CD14-positive monocyte (primary cell): ENCODE measurements at regions not wholly inside any gene's neighbourhood (a gene's known extent, or its start where the extent isn't known, plus 50 kb on each side); places are given as distances from the start of the nearest gene placed in this dataset.

Experiments
- DNase-seq, 3 donors: peaks; one replicate each; pipeline ENCODE4 v3.0.0-alpha.2; 2011 to 2022
- H2AFZ ChIP-seq: 2 replicates; pipeline ENCODE4 v1.6.0; 2012; ENCODE audit warnings: mild to moderate bottlenecking, low read depth, low read length, inconsistent platforms; ENCODE audit not compliant: insufficient read depth, poor library complexity, severe bottlenecking
- H3K27ac ChIP-seq, 2 donors: 1 replicate in 1 of 2; 2 replicates in 1 of 2; pipeline ENCODE4 v1.5.1; 2012 to 2013; ENCODE audit warnings: low read length in 2 of 2, control low read depth in 1 of 2, inconsistent platforms in 1 of 2, low read depth in 1 of 2, mild to moderate bottlenecking in 1 of 2
- H3K27me3 ChIP-seq, 2 donors: one replicate each; pipeline versions ENCODE4 v1.6.0 to v1.6.1; 2011 to 2013; ENCODE audit warnings: low read length in 2 of 2; ENCODE audit not compliant: control insufficient read depth in 2 of 2, insufficient read depth in 2 of 2
- H3K36me3 ChIP-seq, 2 donors: replicated peaks in 1 of 2; 1 replicate in 1 of 2; 2 replicates in 1 of 2; pipeline versions ENCODE4 v1.5.1 to v1.6.1; 2012 to 2013; ENCODE audit warnings: low read length in 2 of 2, control low read depth in 1 of 2, inconsistent platforms in 1 of 2, mild to moderate bottlenecking in 1 of 2; ENCODE audit not compliant: insufficient read depth in 2 of 2, control insufficient read depth in 1 of 2
- H3K4me1 ChIP-seq, 2 donors: 1 replicate in 1 of 2; 2 replicates in 1 of 2; pipeline versions ENCODE4 v1.5.1 to v1.6.1; 2012 to 2013; ENCODE audit warnings: low read length in 2 of 2, control low read depth in 1 of 2, inconsistent platforms in 1 of 2, mild to moderate bottlenecking in 1 of 2, moderate library complexity in 1 of 2; ENCODE audit not compliant: insufficient read depth in 2 of 2, control insufficient read depth in 1 of 2
- H3K4me2 ChIP-seq: replicated peaks from 2 replicates; pipeline ENCODE3; 2012; ENCODE audit warnings: low read length, moderate library complexity, mild to moderate bottlenecking; ENCODE audit not compliant: poor library complexity, severe bottlenecking; ENCODE audit errors: extremely low read depth
- H3K4me3 ChIP-seq, 3 experiments: fragments of 200-600 bp in 1 of 3; sonication (generic) in 1 of 3; replicated peaks in 1 of 3; 1 replicate in 2 of 3; 2 replicates in 1 of 3; pipeline ENCODE4 v1.5.1; 2011 to 2013; ENCODE audit warnings: low read length in 3 of 3, mild to moderate bottlenecking in 3 of 3, control low read depth in 2 of 3, low read depth in 2 of 3, inconsistent platforms in 1 of 3, moderate library complexity in 1 of 3
- H3K79me2 ChIP-seq: 2 replicates; pipeline ENCODE4 v1.6.0; 2012; ENCODE audit warnings: mild to moderate bottlenecking, control low read depth, inconsistent platforms, low read length, moderate library complexity; ENCODE audit not compliant: insufficient read depth
- H3K9ac ChIP-seq: 2 replicates; pipeline ENCODE4 v1.6.0; 2017; ENCODE audit warnings: low read length, mild to moderate bottlenecking; ENCODE audit not compliant: insufficient read depth, poor library complexity, severe bottlenecking
- H3K9me3 ChIP-seq, 2 donors: replicated peaks in 1 of 2; 1 replicate in 1 of 2; 2 replicates in 1 of 2; pipeline versions ENCODE4 v1.5.1 to v1.6.1; 2012 to 2013; ENCODE audit warnings: low read length in 2 of 2, control low read depth in 1 of 2; ENCODE audit not compliant: control insufficient read depth in 1 of 2, insufficient read depth in 1 of 2
- H4K20me1 ChIP-seq: 2 replicates; pipeline ENCODE4 v1.6.0; 2012; ENCODE audit warnings: mild to moderate bottlenecking, low read length, control low read depth, moderate library complexity; ENCODE audit not compliant: insufficient read depth
- H3K27ac Mint-ChIP-seq, 7 donors: one replicate each; pipeline ENCODE4 v1.8.0; 2020; ENCODE audit warnings: mild to moderate bottlenecking in 7 of 7, mixed read lengths in 7 of 7, moderate library complexity in 6 of 7, inconsistent platforms in 2 of 7
- H3K27me3 Mint-ChIP-seq, 3 donors: one replicate each; pipeline ENCODE4 v1.8.0; 2021 to 2022; ENCODE audit warnings: low read depth in 3 of 3, mild to moderate bottlenecking in 3 of 3, mixed read lengths in 3 of 3, moderate library complexity in 3 of 3, inconsistent platforms in 1 of 3
- H3K36me3 Mint-ChIP-seq, 2 donors: one replicate each; pipeline ENCODE4 v1.8.0; 2020; ENCODE audit warnings: mixed read lengths in 2 of 2, inconsistent platforms in 1 of 2, mild to moderate bottlenecking in 1 of 2
- H3K4me1 Mint-ChIP-seq: one replicate; pipeline ENCODE4 v1.8.0; 2020; ENCODE audit warnings: mild to moderate bottlenecking, mixed read lengths
- H3K4me3 Mint-ChIP-seq, 2 donors: one replicate each; pipeline ENCODE4 v1.8.0; 2020; ENCODE audit warnings: mild to moderate bottlenecking in 2 of 2, mixed read lengths in 2 of 2, moderate library complexity in 1 of 2
- H3K9me3 Mint-ChIP-seq, 7 donors: one replicate each; pipeline ENCODE4 v1.8.0; 2020 to 2022; ENCODE audit warnings: mixed read lengths in 7 of 7, mild to moderate bottlenecking in 6 of 7, moderate library complexity in 6 of 7, inconsistent platforms in 2 of 7
- WGBS: methylation state at CpG from one replicate; pipeline ENCODE4 v1.1.5; 2013; ENCODE audit warnings: missing lambda C conversion rate; ENCODE audit not compliant: insufficient coverage; 5-methylcytosine and 5-hydroxymethylcytosine counted together
- intact Hi-C, 2 donors: fragments of 100-400 bp; cut with micrococcal nuclease; formaldehyde crosslinking; loops; one replicate each; pipeline versions ENCODE4 v1.15.0 to v1.15.1; 2023
- TF ChIP-seq, protein P1 (sequence below): fragments of 200-600 bp; IDR thresholded peaks from one replicate; pipeline ENCODE4 v1.8.0; 2022; ENCODE audit warnings: antibody characterized with exemption, mild to moderate bottlenecking

- Histone ChIP-seq H3K9ac (no peak overlapping the region), H3K36me3 (no peaks in the 10 kb centered on the region), H3K4me2 (no peak overlapping the region), H3K4me1 (no peaks in the 10 kb centered on the region), H3K79me2 (no peaks in the 10 kb centered on the region), H2AFZ (no peak overlapping the region), H3K9me3 (peaks cover 0 to 6% of the 10 kb centered on the region in 2 donors), H3K27me3 (no peaks in the 10 kb centered on the region), H3K27ac (no peak overlapping the region), H3K4me3 (no peak overlapping the region), H4K20me1 (no peaks in the 10 kb centered on the region)
- H3K4me3 Mint-ChIP-seq, result no peak overlapping the region
- WGBS, result 100% methylated on average over 2 of the region's 5 CpGs
- H3K4me1 Mint-ChIP-seq, result no peaks in the 10 kb centered on the region
- TF ChIP-seq, protein P1, sequence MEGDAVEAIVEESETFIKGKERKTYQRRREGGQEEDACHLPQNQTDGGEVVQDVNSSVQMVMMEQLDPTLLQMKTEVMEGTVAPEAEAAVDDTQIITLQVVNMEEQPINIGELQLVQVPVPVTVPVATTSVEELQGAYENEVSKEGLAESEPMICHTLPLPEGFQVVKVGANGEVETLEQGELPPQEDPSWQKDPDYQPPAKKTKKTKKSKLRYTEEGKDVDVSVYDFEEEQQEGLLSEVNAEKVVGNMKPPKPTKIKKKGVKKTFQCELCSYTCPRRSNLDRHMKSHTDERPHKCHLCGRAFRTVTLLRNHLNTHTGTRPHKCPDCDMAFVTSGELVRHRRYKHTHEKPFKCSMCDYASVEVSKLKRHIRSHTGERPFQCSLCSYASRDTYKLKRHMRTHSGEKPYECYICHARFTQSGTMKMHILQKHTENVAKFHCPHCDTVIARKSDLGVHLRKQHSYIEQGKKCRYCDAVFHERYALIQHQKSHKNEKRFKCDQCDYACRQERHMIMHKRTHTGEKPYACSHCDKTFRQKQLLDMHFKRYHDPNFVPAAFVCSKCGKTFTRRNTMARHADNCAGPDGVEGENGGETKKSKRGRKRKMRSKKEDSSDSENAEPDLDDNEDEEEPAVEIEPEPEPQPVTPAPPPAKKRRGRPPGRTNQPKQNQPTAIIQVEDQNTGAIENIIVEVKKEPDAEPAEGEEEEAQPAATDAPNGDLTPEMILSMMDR, result no peak
- intact Hi-C loops, result no loop called here
- no peaks in the 10 kb centered on the region for H3K36me3 Mint-ChIP-seq
- H3K27me3 Mint-ChIP-seq, result peaks cover 2 to 10% (median 2%) of the 10 kb centered on the region in 3 donors
- no peak overlapping the region for H3K27ac Mint-ChIP-seq
- no peak for DNase-seq
- H3K9me3 Mint-ChIP-seq, result peaks cover 3 to 13% (median 5%) of the 10 kb centered on the region in 7 donors
Measured at GRCh38 chr7:152572101-152572500, 103.8 kb downstream of the XRCC2 start.

DNA sequence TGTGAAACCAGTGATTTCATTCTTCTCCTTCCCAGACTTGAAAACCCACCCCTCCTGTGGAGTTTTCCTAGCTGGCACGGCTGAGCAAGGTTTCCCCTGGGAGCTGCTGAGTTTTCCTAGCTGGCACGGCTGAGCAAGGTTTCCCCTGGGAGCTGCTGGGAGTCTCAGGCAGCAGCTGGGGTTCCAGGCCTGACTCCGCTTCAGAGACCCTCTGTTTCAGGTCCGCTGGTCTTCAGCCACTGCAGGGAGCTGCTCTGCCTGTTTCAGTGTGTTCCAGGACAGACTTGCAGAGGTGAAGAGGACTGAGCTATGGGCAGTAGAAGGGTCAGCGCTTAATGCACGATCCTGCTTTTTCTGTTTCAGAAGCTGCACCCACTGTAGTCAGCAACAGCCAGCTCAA, 104.9 kb downstream of the XRCC2 start:
- no peak overlapping the region for H3K9ac ChIP-seq
- Mint-ChIP-seq H3K9me3 (peaks cover 0 to 4% (median 1%) of the 10 kb centered on the region in 7 donors), H3K4me3 (no peak overlapping the region), H3K27ac (no peak overlapping the region), H3K27me3 (peaks cover 2 to 10% (median 3%) of the 10 kb centered on the region in 3 donors), H3K4me1 (no peaks in the 10 kb centered on the region), H3K36me3 (no peaks in the 10 kb centered on the region)
- no peaks in the 10 kb centered on the region for H3K27me3 ChIP-seq
- 77% methylated on average over 5 of the region's 6 CpGs for WGBS
- no peak overlapping the region for H2AFZ ChIP-seq
- no peaks in the 10 kb centered on the region for H3K9me3 ChIP-seq
- no peak overlapping the region for H3K4me3 ChIP-seq
- intact Hi-C loops, result no loop called here
- no peaks in the 10 kb centered on the region for H3K79me2 ChIP-seq
- H3K36me3 ChIP-seq, result no peaks in the 10 kb centered on the region
- no peaks in the 10 kb centered on the region for H4K20me1 ChIP-seq
- no peaks in the 10 kb centered on the region for H3K4me1 ChIP-seq
- DNase-seq, result no peak
- no peak overlapping the region for H3K4me2 ChIP-seq
- TF ChIP-seq, protein P1, result no peak
- no peak overlapping the region for H3K27ac ChIP-seq
